K562 (cell line): ENCODE measurements at regions not wholly inside any gene's neighbourhood (a gene's known extent, or its start where the extent isn't known, plus 50 kb on each side); places are given as distances from the start of the nearest gene placed in this dataset.

ENCODE experiments used
- ATAC-seq: fragments of 200-7000 bp; cut with Tn5 transposase; 3 replicates; pipeline ENCODE4 v1.9.1; 2020; ENCODE audit warnings: moderate library complexity
- BruUV-seq: library from RNA; stranded (reverse); fragments of 400-500 nt; replicated peaks from 2 replicates; lab custom pipeline; 2021; lab: Mats Ljungman, UMichigan
- CTCF ChIA-PET: fragments of 300-600 bp; formaldehyde crosslinking; extraction: SDS; loops from one replicate; lab custom pipeline; 2021; ENCODE audit warnings: low intra/inter-chr PET ratio; lab: Yijun Ruan, JAX
- POLR2A ChIA-PET: fragments of 300-600, 350-650 bp; sonication (Branson Sonifier 250); formaldehyde crosslinking; extraction: SDS; loops from one replicate; lab custom pipeline; 2021; ENCODE audit warnings: antibody characterized with exemption, inconsistent platforms; lab: Yijun Ruan, JAX
- DNase-seq, 4 experiments: peaks; one replicate each; pipeline versions ENCODE4 v3.0.0 to v3.0.0-alpha.2; 2011 to 2018; ENCODE audit warnings: low spot score in 3 of 4, mixed read lengths in 3 of 4; ENCODE audit errors: extremely low read depth in 1 of 4
- FAIRE-seq: peaks from 2 replicates; lab custom pipeline; 2011; peaks lifted over from hg19 to GRCh38; lab: Jason Lieb, UNC
- H2AFZ ChIP-seq: 2 replicates; pipeline ENCODE4 v1.6.0; 2011; ENCODE audit warnings: low read depth, low read length, control low read depth, inconsistent platforms
- H3K27ac ChIP-seq: fragments of 200-600 bp; 3 replicates; pipeline ENCODE4 v1.8.0; 2011; ENCODE audit warnings: low read depth, mild to moderate bottlenecking, control low read depth, inconsistent platforms, low read length, moderate library complexity, mixed read lengths; ENCODE audit errors: extremely low read depth
- H3K27me3 ChIP-seq, 2 experiments: fragments of 300-600 bp in 1 of 2; 2 replicates in 1 of 2; 3 replicates in 1 of 2; pipeline versions ENCODE4 v1.6.0 to v1.8.0; 2011; ENCODE audit warnings: inconsistent platforms in 2 of 2, low read length in 2 of 2, mild to moderate bottlenecking in 1 of 2, mixed read lengths in 1 of 2, moderate library complexity in 1 of 2; ENCODE audit not compliant: control insufficient read depth in 2 of 2, insufficient read depth in 2 of 2
- H3K36me3 ChIP-seq: fragments of 300-600 bp; 3 replicates; pipeline ENCODE4 v1.8.0; 2011; ENCODE audit warnings: mild to moderate bottlenecking, low read length, inconsistent platforms; ENCODE audit not compliant: control insufficient read depth, insufficient read depth
- H3K4me1 ChIP-seq, 2 experiments: fragments of 200-600 bp in 1 of 2; replicated peaks in 1 of 2; 2 replicates in 1 of 2; 3 replicates in 1 of 2; pipeline versions ENCODE4 v1.5.1 to v1.8.0; 2011; ENCODE audit warnings: inconsistent platforms in 2 of 2, low read length in 2 of 2, mild to moderate bottlenecking in 1 of 2, mixed read lengths in 1 of 2, moderate library complexity in 1 of 2; ENCODE audit not compliant: control insufficient read depth in 2 of 2, insufficient read depth in 2 of 2
- H3K4me2 ChIP-seq: 2 replicates; pipeline ENCODE4 v1.6.1; 2011; ENCODE audit warnings: low read length, control low read depth, inconsistent platforms, mixed read lengths; ENCODE audit not compliant: insufficient read depth
- H3K4me3 ChIP-seq: fragments of 200-600 bp; sonication (generic), shearing (Covaris generic); 2 replicates; pipeline ENCODE4 v1.5.1; 2016; ENCODE audit warnings: control low read depth, inconsistent platforms
- H3K79me2 ChIP-seq: fragments of 200-600 bp; 3 replicates; pipeline ENCODE4 v1.8.0; 2011; ENCODE audit warnings: low read length, inconsistent platforms; ENCODE audit not compliant: control insufficient read depth, insufficient read depth
- H3K9ac ChIP-seq, 2 experiments: 2 replicates each; pipeline versions ENCODE4 v1.6.0 to v1.6.1; 2011; ENCODE audit warnings: low read depth in 2 of 2, low read length in 2 of 2, control low read depth in 1 of 2, inconsistent platforms in 1 of 2, mild to moderate bottlenecking in 1 of 2, mixed read lengths in 1 of 2; ENCODE audit not compliant: insufficient read depth in 1 of 2
- H3K9me1 ChIP-seq: one replicate; pipeline ENCODE4 v1.6.0; 2011; ENCODE audit warnings: inconsistent platforms, mild to moderate bottlenecking, low read length, moderate library complexity; ENCODE audit not compliant: control insufficient read depth, insufficient read depth
- H3K9me3 ChIP-seq: replicated peaks from 2 replicates; pipeline ENCODE4 v1.5.1; 2011; ENCODE audit warnings: low read depth, low read length, inconsistent platforms; ENCODE audit not compliant: control insufficient read depth, insufficient read depth
- H4K20me1 ChIP-seq: replicated peaks from 2 replicates; pipeline ENCODE4 v1.6.1; 2011; ENCODE audit warnings: low read length, inconsistent platforms, mixed read lengths; ENCODE audit not compliant: control insufficient read depth, insufficient read depth
- CGGBP1 ChIP-seq: fragments of 250-450 bp; sonication (Bioruptor Pico); IDR thresholded peaks from 2 replicates; pipeline ENCODE4 v1.9.0; 2021; ENCODE audit warnings: mild to moderate bottlenecking
- HDAC6 ChIP-seq: IDR thresholded peaks from 2 replicates; pipeline ENCODE4 v1.6.1; 2012; ENCODE audit warnings: low read depth, mild to moderate bottlenecking, control low read depth, inconsistent platforms, low read length, moderate library complexity
- KDM4B ChIP-seq, 2 experiments: fragments of 450-650 bp in 1 of 2; sonication (generic) in 1 of 2; IDR thresholded peaks; 2 replicates each; pipeline ENCODE4 v1.6.1; 2016 to 2017; ENCODE audit warnings: borderline replicate concordance in 2 of 2, antibody characterized with exemption in 1 of 2, low read depth in 1 of 2, mild to moderate bottlenecking in 1 of 2
- NR2C2 ChIP-seq, 2 experiments: fragments of 200-800 bp in 1 of 2; sonication (Bioruptor generic) in 1 of 2; sonication (generic) in 1 of 2; formaldehyde crosslinking in 1 of 2; IDR thresholded peaks; 2 replicates each; pipeline versions ENCODE4 v1.6.1 to v1.8.0; 2016 to 2022; ENCODE audit warnings: mild to moderate bottlenecking in 1 of 2, missing compliant biosample characterization in 1 of 2, missing genetic modification characterization in 1 of 2, missing genetic modification reagents in 1 of 2
- RBM14 ChIP-seq: fragments of 200-400 bp; formaldehyde crosslinking; IDR thresholded peaks from 2 replicates; pipeline ENCODE4 v1.6.1; 2018; ENCODE audit warnings: low read depth, mild to moderate bottlenecking, low read length, moderate library complexity, borderline replicate concordance; ENCODE audit not compliant: insufficient read depth
- WGBS: fragments of 100-300 bp; shearing (Covaris generic); methylation state at CpG from one replicate; pipeline ENCODE4 v1.1.6; 2016; ENCODE audit warnings: low coverage, mixed read lengths; ENCODE audit not compliant: insufficient coverage; ENCODE audit errors: missing lambda C conversion rate; 5-methylcytosine and 5-hydroxymethylcytosine counted together
- in situ Hi-C: fragments of 300-500 bp; cut with MboI; formaldehyde crosslinking; loops from 4 replicates; pipeline ENCODE4 v1.15.0; 2018; ENCODE audit warnings: inconsistent platforms, mixed read lengths
- intact Hi-C: fragments of 100-400 bp; cut with micrococcal nuclease; formaldehyde crosslinking; loops from 2 replicates; pipeline ENCODE4 v1.14.2; 2022

GRCh38 chr1:79259390-79260336 is 253.1 kb upstream of the ADGRL4 start:
- Histone ChIP-seq H3K79me2 (no peaks in the 10 kb centered on the region), H3K4me1 (no peaks in the 10 kb centered on the region), H3K4me3 (no peak overlapping the region), H3K27me3 (no peaks in the 10 kb centered on the region), H3K36me3 (no peaks in the 10 kb centered on the region), H3K9me1 (no peaks in the 10 kb centered on the region), H3K4me2 (no peak overlapping the region), H3K9me3 (no peaks in the 10 kb centered on the region), H2AFZ (no peak overlapping the region), H4K20me1 (no peaks in the 10 kb centered on the region), H3K27ac (no peak overlapping the region), H3K9ac (no peak overlapping the region)
- FAIRE-seq (no peak), ATAC-seq (no peak), DNase-seq (no peak)
- intact Hi-C loops, result no loop called here
- in situ Hi-C loops, result no loop called here
- ChIA-PET CTCF (no interaction called here), POLR2A (no interaction called here)
- no peak for TF ChIP-seq NR2C2 (CRISPR knock-in tag; IDR thresholded peaks at IDR 0.05)
- TF ChIP-seq NR2C2 (tag; IDR thresholded peaks at IDR 0.05), result no peak
- TF ChIP-seq CGGBP1 (CRISPR knock-in tag), result no peak
- TF ChIP-seq HDAC6, result no peak
- TF ChIP-seq RBM14, result no peak
- TF ChIP-seq KDM4B (IDR thresholded peaks at IDR 0.05; ENCODE audit: borderline replicate concordance in 2 of 2, low read depth in 1 of 2), result no peak
- WGBS, result 4% methylated on average over 5 of the region's 5 CpGs
- BruUV-seq, result no TSS peak
